BE2C (cell line): ENCODE measurements at regions not wholly inside any gene's neighbourhood (a gene's known extent, or its start where the extent isn't known, plus 50 kb on each side); places are given as distances from the start of the nearest gene placed in this dataset.
"Not testable (repeated sequence)": the region's sequence is repeated elsewhere in the genome, so short reads cannot be mapped to it uniquely, and the experiment has no call there.

Experiments
- DNase-seq: peaks from one replicate; pipeline ENCODE4 v3.0.0-alpha.2; 2020
- H3K27me3 ChIP-seq: fragments of 250-450 bp; sonication (Bioruptor Pico); 2 replicates; pipeline ENCODE4 v1.5.1; 2020; ENCODE audit warnings: mild to moderate bottlenecking
- H3K36me3 ChIP-seq: fragments of 250-450 bp; sonication (Bioruptor Pico); 2 replicates; pipeline ENCODE4 v1.5.1; 2020; ENCODE audit warnings: mild to moderate bottlenecking
- H3K4me1 ChIP-seq: fragments of 250-450 bp; sonication (Bioruptor Pico); 2 replicates; pipeline ENCODE4 v1.5.1; 2020
- H3K4me3 ChIP-seq: 2 replicates; pipeline ENCODE4 v1.5.1; 2011; ENCODE audit warnings: low read depth, low read length
- H3K9me3 ChIP-seq: fragments of 250-450 bp; sonication (Bioruptor Pico); 2 replicates; pipeline ENCODE4 v1.5.1; 2020
- TF ChIP-seq, protein P1 (sequence below): IDR thresholded peaks from 2 replicates; pipeline ENCODE4 v1.5.1; 2012; ENCODE audit warnings: mild to moderate bottlenecking, low read depth, low read length

DNA sequence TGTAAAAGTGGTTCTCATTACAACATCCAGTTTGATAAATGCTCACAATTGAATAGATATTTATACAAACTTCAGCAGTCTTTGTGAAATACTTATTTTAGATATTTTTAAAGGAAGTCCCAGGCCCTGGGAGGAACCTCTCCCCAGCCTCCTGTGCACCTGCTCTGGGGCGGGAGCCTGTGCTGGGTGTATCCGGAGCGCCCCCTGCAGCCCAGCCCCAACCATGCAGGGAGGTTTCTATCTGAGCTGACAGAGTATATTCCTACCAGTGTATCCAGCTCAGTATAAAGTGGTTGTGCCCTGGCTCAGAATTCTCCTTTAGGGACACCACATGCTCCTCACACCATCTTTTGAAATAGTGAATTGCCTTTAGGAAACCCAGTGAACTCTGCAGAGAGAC, 851.8 kb downstream of the TMEM121 start:
- TF ChIP-seq, protein P1, sequence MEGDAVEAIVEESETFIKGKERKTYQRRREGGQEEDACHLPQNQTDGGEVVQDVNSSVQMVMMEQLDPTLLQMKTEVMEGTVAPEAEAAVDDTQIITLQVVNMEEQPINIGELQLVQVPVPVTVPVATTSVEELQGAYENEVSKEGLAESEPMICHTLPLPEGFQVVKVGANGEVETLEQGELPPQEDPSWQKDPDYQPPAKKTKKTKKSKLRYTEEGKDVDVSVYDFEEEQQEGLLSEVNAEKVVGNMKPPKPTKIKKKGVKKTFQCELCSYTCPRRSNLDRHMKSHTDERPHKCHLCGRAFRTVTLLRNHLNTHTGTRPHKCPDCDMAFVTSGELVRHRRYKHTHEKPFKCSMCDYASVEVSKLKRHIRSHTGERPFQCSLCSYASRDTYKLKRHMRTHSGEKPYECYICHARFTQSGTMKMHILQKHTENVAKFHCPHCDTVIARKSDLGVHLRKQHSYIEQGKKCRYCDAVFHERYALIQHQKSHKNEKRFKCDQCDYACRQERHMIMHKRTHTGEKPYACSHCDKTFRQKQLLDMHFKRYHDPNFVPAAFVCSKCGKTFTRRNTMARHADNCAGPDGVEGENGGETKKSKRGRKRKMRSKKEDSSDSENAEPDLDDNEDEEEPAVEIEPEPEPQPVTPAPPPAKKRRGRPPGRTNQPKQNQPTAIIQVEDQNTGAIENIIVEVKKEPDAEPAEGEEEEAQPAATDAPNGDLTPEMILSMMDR, result peak; percentile 42
- no peaks in the 10 kb centered on the region for H3K9me3 ChIP-seq
- no peak for DNase-seq
- no peaks in the 10 kb centered on the region for H3K4me1 ChIP-seq
- no peak overlapping the region for H3K4me3 ChIP-seq
- H3K36me3 ChIP-seq, result no peaks in the 10 kb centered on the region
- H3K27me3 ChIP-seq, result peaks cover 19% of the 10 kb centered on the region

DNA sequence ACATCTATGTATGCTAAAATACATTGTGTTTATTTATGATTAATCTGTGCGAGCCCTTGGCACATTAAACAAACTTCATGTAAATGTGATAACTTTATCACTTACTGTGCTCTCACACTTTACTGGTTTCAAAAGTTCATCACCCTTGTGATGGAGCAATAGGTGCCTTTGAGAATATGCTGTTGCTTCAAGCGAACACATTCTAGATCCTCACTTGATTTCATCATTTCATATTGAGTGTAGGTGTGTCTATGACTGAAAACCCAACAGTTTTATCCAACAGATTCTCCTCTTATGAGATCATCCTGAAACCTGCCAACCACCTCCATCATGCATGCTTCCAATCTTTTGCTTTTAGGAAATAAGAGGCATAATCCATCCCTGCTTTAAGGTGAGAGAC, 854.4 kb downstream of the TMEM121 start:
- DNase-seq, result no peak
- Histone ChIP-seq H3K36me3 (no peaks in the 10 kb centered on the region), H3K4me3 (no peak overlapping the region), H3K27me3 (peaks cover 13% of the 10 kb centered on the region), H3K4me1 (no peaks in the 10 kb centered on the region), H3K9me3 (no peaks in the 10 kb centered on the region)
- TF ChIP-seq, protein P1, result no peak

DNA sequence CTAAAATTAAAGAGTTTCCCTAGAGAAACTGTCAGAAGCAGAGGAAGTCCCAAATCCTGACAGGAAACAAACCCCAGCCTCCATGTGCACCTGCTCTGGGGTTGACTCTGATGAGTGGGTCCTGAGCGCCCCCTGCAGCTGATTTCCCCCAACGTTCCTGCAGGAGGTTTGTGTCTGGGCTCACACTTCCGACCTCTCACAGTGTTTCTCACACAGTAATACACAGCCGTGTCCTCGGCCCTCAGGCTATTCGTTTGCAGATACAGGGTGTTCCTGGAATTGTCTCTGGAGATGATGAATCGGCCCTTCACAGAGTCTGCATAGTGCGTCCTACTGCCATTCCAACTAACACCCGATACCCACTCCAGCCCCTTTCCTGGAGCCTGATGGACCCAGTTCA, 862.8 kb downstream of the TMEM121 start:
- not testable (repeated sequence) for H3K9me3 ChIP-seq, H3K36me3 ChIP-seq, DNase-seq, H3K4me1 ChIP-seq, H3K4me3 ChIP-seq, H3K27me3 ChIP-seq

DNA sequence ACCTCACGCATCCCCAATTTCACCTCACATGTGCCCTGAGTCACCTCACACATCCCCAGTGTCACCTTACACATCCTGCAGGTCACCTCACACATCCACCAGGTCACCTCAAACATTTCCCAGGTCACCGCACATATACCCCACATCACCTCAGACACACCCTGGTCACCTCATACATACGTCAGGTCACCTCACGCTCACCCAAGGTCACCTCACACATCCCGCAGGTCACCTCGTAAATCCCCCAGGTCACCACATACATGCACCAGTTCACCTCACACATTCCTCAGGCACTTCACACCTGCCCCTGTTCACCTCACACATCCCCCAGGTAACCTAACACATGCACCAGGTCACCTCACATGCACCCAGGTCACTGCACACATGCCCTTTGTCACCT, 864.0 kb downstream of the TMEM121 start:
- no peak overlapping the region for H3K4me3 ChIP-seq
- no peaks in the 10 kb centered on the region for H3K9me3 ChIP-seq

DNA sequence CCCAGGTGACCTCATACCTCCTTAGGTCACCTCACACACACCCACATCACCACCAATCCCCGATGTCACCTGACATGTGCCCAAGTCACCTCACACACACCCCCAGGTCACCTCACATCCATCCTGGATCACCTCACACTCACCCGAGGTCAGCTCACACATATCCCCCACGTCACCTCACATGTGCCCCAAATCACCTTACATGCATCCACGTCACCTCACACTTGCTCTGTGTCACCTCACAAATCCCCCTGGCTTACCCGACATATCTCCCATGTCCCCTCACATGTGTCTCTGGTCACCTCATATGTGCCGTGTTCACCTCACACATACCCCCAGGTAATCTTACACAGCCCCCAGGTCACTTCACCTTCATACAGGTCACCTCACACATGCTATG, 864.6 kb downstream of the TMEM121 start:
- Histone ChIP-seq H3K4me3 (no peak overlapping the region), H3K4me1 (no peaks in the 10 kb centered on the region), H3K36me3 (no peaks in the 10 kb centered on the region), H3K27me3 (peaks cover 6% of the 10 kb centered on the region), H3K9me3 (no peaks in the 10 kb centered on the region)
- TF ChIP-seq, protein P1, result no peak
- DNase-seq, result no peak

More for the DNA sequence above, 864.0 kb downstream of the TMEM121 start:
- Histone ChIP-seq H3K36me3 (no peaks in the 10 kb centered on the region), H3K27me3 (peaks cover under 1% of the 10 kb centered on the region; the same call in 1 of the 2 replicates), H3K4me1 (no peaks in the 10 kb centered on the region)
- TF ChIP-seq, protein P1, result no peak
- no peak for DNase-seq

DNA sequence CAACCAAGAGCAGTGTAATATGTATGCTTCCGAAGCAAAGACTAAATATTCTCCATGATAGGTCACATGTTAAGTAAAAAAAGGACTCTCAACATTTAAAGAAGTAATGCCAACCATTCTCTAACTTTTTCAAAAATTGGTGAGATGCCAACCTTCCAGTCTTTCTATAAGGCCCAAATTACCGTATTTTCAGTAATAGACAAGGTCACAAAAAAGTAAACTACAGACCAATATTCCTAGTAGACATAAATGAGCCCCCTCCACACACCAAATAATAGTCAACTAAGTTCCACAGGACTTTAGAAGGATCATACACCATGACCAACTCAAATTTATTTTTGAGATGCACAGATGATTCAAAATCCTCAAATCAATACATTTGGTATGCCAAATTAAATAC, 867.4 kb downstream of the TMEM121 start:
- Histone ChIP-seq H3K9me3 (no peaks in the 10 kb centered on the region), H3K27me3 (peaks cover 12% of the 10 kb centered on the region), H3K36me3 (no peaks in the 10 kb centered on the region), H3K4me3 (no peak overlapping the region), H3K4me1 (no peaks in the 10 kb centered on the region)
- TF ChIP-seq, protein P1, result no peak
- DNase-seq, result no peak
